RWPE2 (cell line): ENCODE measurements at regions not wholly inside any gene's neighbourhood (a gene's known extent, or its start where the extent isn't known, plus 50 kb on each side); places are given as distances from the start of the nearest gene placed in this dataset.

Source experiments
- ATAC-seq: fragments of 200-7000 bp; cut with Tn5 transposase; 3 replicates; pipeline ENCODE4 v1.9.1; 2021; ENCODE audit warnings: low read depth
- DNase-seq: peaks from one replicate; pipeline ENCODE4 v3.0.0-alpha.2; 2020; ENCODE audit warnings: low spot score
- H3K27ac ChIP-seq: fragments of 450-650 bp; 2 replicates; pipeline ENCODE4 v1.5.1; 2017; ENCODE audit warnings: mild to moderate bottlenecking; ENCODE audit not compliant: poor library complexity, severe bottlenecking
- H3K27me3 ChIP-seq: fragments of 250-450 bp; sonication (Bioruptor Pico); 2 replicates; pipeline ENCODE4 v1.5.1; 2021; ENCODE audit warnings: mild to moderate bottlenecking, moderate library complexity; ENCODE audit not compliant: insufficient read depth, poor library complexity, severe bottlenecking
- H3K36me3 ChIP-seq: fragments of 250-450 bp; sonication (Bioruptor Pico); 2 replicates; pipeline ENCODE4 v1.5.1; 2020; ENCODE audit warnings: low read depth, mild to moderate bottlenecking, moderate library complexity
- H3K4me1 ChIP-seq: fragments of 250-450 bp; sonication (Bioruptor Pico); 2 replicates; pipeline ENCODE4 v1.5.1; 2021; ENCODE audit warnings: mild to moderate bottlenecking, moderate library complexity; ENCODE audit not compliant: insufficient read depth, poor library complexity, severe bottlenecking
- H3K4me3 ChIP-seq: fragments of 250-450 bp; sonication (Bioruptor Pico); 2 replicates; pipeline ENCODE4 v1.5.1; 2021; ENCODE audit warnings: mild to moderate bottlenecking, moderate library complexity; ENCODE audit not compliant: severe bottlenecking
- H3K9me3 ChIP-seq: fragments of 250-450 bp; sonication (Bioruptor Pico); 2 replicates; pipeline ENCODE4 v1.5.1; 2021; ENCODE audit warnings: mild to moderate bottlenecking, moderate library complexity; ENCODE audit not compliant: severe bottlenecking
- CTCF ChIP-seq: fragments of 450-650 bp; IDR thresholded peaks from one replicate; pipeline ENCODE4 v1.5.1; 2017; ENCODE audit warnings: mild to moderate bottlenecking, moderate library complexity; ENCODE audit not compliant: poor library complexity, severe bottlenecking

GRCh38 chr16:86883583-86884389 is 305.4 kb downstream of the FOXL1 start:
- no peak overlapping the region for H3K4me3 ChIP-seq
- H3K4me1 ChIP-seq = peaks cover 11% of the 10 kb centered on the region
- no peaks in the 10 kb centered on the region for H3K27me3 ChIP-seq
- H3K27ac ChIP-seq = no peak overlapping the region
- no peak for TF ChIP-seq CTCF
- no peak for ATAC-seq
- no peaks in the 10 kb centered on the region for H3K36me3 ChIP-seq
- DNase-seq = no peak
- no peaks in the 10 kb centered on the region for H3K9me3 ChIP-seq

- Histone ChIP-seq H3K4me3 (no peak overlapping the region), H3K36me3 (no peaks in the 10 kb centered on the region), H3K27ac (no peak overlapping the region), H3K9me3 (no peaks in the 10 kb centered on the region), H3K27me3 (no peaks in the 10 kb centered on the region), H3K4me1 (peaks cover 14% of the 10 kb centered on the region)
- no peak for TF ChIP-seq CTCF
- DNase-seq = no peak
- no peak for ATAC-seq
These were observed 306.0 kb downstream of the FOXL1 start for GRCh38 chr16:86884390-86884650.

GRCh38 chr16:86885139-86885538 is 306.8 kb downstream of the FOXL1 start:
- no peak for TF ChIP-seq CTCF
- no peak for DNase-seq
- peaks cover 14% of the 10 kb centered on the region for H3K4me1 ChIP-seq
- no peak overlapping the region for H3K4me3 ChIP-seq
- no peak overlapping the region for H3K27ac ChIP-seq
- no peaks in the 10 kb centered on the region for H3K9me3 ChIP-seq
- H3K36me3 ChIP-seq = no peaks in the 10 kb centered on the region
- H3K27me3 ChIP-seq = no peaks in the 10 kb centered on the region
- ATAC-seq = no peak

- no peak overlapping the region for H3K27ac ChIP-seq
- no peaks in the 10 kb centered on the region for H3K36me3 ChIP-seq
- ATAC-seq (no peak), DNase-seq (no peak)
- no peak overlapping the region for H3K4me3 ChIP-seq
- no peak for TF ChIP-seq CTCF
- no peaks in the 10 kb centered on the region for H3K27me3 ChIP-seq
- peaks cover 14% of the 10 kb centered on the region for H3K4me1 ChIP-seq
- H3K9me3 ChIP-seq = no peaks in the 10 kb centered on the region
These were observed 308.3 kb downstream of the FOXL1 start for GRCh38 chr16:86886651-86887050.

GRCh38 chr16:86887416-86887815 is 309.1 kb downstream of the FOXL1 start:
- TF ChIP-seq CTCF = no peak
- peaks cover 14% of the 10 kb centered on the region for H3K4me1 ChIP-seq
- no peaks in the 10 kb centered on the region for H3K36me3 ChIP-seq
- ATAC-seq (no peak), DNase-seq (no peak)
- H3K9me3 ChIP-seq = no peaks in the 10 kb centered on the region
- H3K27ac ChIP-seq = no peak overlapping the region
- H3K27me3 ChIP-seq = no peaks in the 10 kb centered on the region
- no peak overlapping the region for H3K4me3 ChIP-seq
